ENCODE measurements at regions not wholly inside any gene's neighbourhood (a gene's known extent, or its start where the extent isn't known, plus 50 kb on each side); places are given as distances from the start of the nearest gene placed in this dataset.
"Not testable (repeated sequence)": the region's sequence is repeated elsewhere in the genome, so short reads cannot be mapped to it uniquely, and the experiment has no call there.

- DNase-seq (ENCODE audit: low read depth, low spot score) = no peak
These were observed 248.8 kb downstream of the MRPS30 start for GRCh38 chr5:45057564-45057963.

- no peak for DNase-seq (ENCODE audit: low read depth, low spot score)
These were observed 252.0 kb downstream of the MRPS30 start for GRCh38 chr5:45060724-45061123.

- DNase-seq (ENCODE audit: low read depth, low spot score) = no peak
These were observed 253.3 kb downstream of the MRPS30 start for GRCh38 chr5:45062044-45062443.

GRCh38 chr5:45081082-45081481 lies 272.3 kb downstream of the MRPS30 start:
- DNase-seq (ENCODE audit: low read depth, low spot score) = no peak

GRCh38 chr5:45089870-45090269 lies 281.1 kb downstream of the MRPS30 start:
- no peak for DNase-seq (ENCODE audit: low read depth, low spot score)

- DNase-seq (ENCODE audit: low read depth, low spot score) = no peak
These were observed 284.6 kb downstream of the MRPS30 start for GRCh38 chr5:45093377-45093776.

- DNase-seq (ENCODE audit: low read depth, low spot score) = no peak
These were observed 286.2 kb downstream of the MRPS30 start for GRCh38 chr5:45094876-45095440.

GRCh38 chr5:45098483-45098882 lies 289.7 kb downstream of the MRPS30 start:
- no peak for DNase-seq (ENCODE audit: low read depth, low spot score)

- DNase-seq (ENCODE audit: low read depth, low spot score) = no peak
These were observed 292.4 kb downstream of the MRPS30 start for GRCh38 chr5:45101146-45101545.

- no peak for DNase-seq (ENCODE audit: low read depth, low spot score)
These were observed 296.8 kb downstream of the MRPS30 start for GRCh38 chr5:45105491-45105994.

- no peak for DNase-seq (ENCODE audit: low read depth, low spot score)
These were observed 300.3 kb downstream of the MRPS30 start for GRCh38 chr5:45109062-45109461.

GRCh38 chr5:45109636-45110035 lies 300.9 kb downstream of the MRPS30 start:
- DNase-seq (ENCODE audit: low read depth, low spot score) = no peak

GRCh38 chr5:45110399-45110798 lies 301.7 kb downstream of the MRPS30 start:
- no peak for DNase-seq (ENCODE audit: low read depth, low spot score)

GRCh38 chr5:45113726-45114125 lies 305.0 kb downstream of the MRPS30 start:
- DNase-seq (ENCODE audit: low read depth, low spot score) = no peak

- no peak for DNase-seq (ENCODE audit: low read depth, low spot score)
These were observed 324.2 kb downstream of the MRPS30 start for GRCh38 chr5:45132972-45133371.

- DNase-seq (ENCODE audit: low read depth, low spot score) = no peak
These were observed 354.2 kb downstream of the MRPS30 start for GRCh38 chr5:45162974-45163373.

- no peak for DNase-seq (ENCODE audit: low read depth, low spot score)
These were observed 362.8 kb downstream of the MRPS30 start for GRCh38 chr5:45171563-45171962.

- DNase-seq (ENCODE audit: low read depth, low spot score) = not testable (repeated sequence)
These were observed 363.9 kb downstream of the MRPS30 start for GRCh38 chr5:45172634-45173033.

- no peak for DNase-seq (ENCODE audit: low read depth, low spot score)
These were observed 370.9 kb downstream of the MRPS30 start for GRCh38 chr5:45179686-45180085.

- no peak for DNase-seq (ENCODE audit: low read depth, low spot score)
These were observed 380.3 kb downstream of the MRPS30 start for GRCh38 chr5:45189042-45189441.

GRCh38 chr5:45189481-45189880 lies 380.7 kb downstream of the MRPS30 start:
- DNase-seq (ENCODE audit: low read depth, low spot score) = no peak

GRCh38 chr5:45195026-45195425 lies 386.3 kb downstream of the MRPS30 start:
- no peak for DNase-seq (ENCODE audit: low read depth, low spot score)

Measured in iPS DF 19.7 (cell line).